ENCODE measurements at regions not wholly inside any gene's neighbourhood (a gene's known extent, or its start where the extent isn't known, plus 50 kb on each side); places are given as distances from the start of the nearest gene placed in this dataset.
"Not testable (repeated sequence)": the region's sequence is repeated elsewhere in the genome, so short reads cannot be mapped to it uniquely, and the experiment has no call there.

GRCh38 chr7:32762925-32763293 lies 128.7 kb downstream of the KBTBD2 start:
- DNase-seq (ENCODE audit: low read depth, low spot score): no peak

- DNase-seq (ENCODE audit: low read depth, low spot score): not testable (repeated sequence)
These were observed 129.2 kb downstream of the KBTBD2 start for GRCh38 chr7:32762206-32762924.

- DNase-seq (ENCODE audit: low read depth, low spot score): no peak
These were observed 129.9 kb downstream of the KBTBD2 start for GRCh38 chr7:32761451-32762205.

- not testable (repeated sequence) for DNase-seq (ENCODE audit: low read depth, low spot score)
These were observed 130.8 kb downstream of the KBTBD2 start for GRCh38 chr7:32760755-32761154.

GRCh38 chr7:32759859-32760258 lies 131.7 kb downstream of the KBTBD2 start:
- not testable (repeated sequence) for DNase-seq (ENCODE audit: low read depth, low spot score)

GRCh38 chr7:32753872-32754271 lies 137.7 kb downstream of the KBTBD2 start:
- DNase-seq (ENCODE audit: low read depth, low spot score): not testable (repeated sequence)

- not testable (repeated sequence) for DNase-seq (ENCODE audit: low read depth, low spot score)
These were observed 143.2 kb downstream of the KBTBD2 start for GRCh38 chr7:32748337-32748736.

GRCh38 chr7:32747443-32748148 lies 144.0 kb downstream of the KBTBD2 start:
- not testable (repeated sequence) for DNase-seq (ENCODE audit: low read depth, low spot score)

- not testable (repeated sequence) for DNase-seq (ENCODE audit: low read depth, low spot score)
These were observed 149.6 kb downstream of the KBTBD2 start for GRCh38 chr7:32741853-32742476.

GRCh38 chr7:32739749-32740148 lies 151.8 kb downstream of the KBTBD2 start:
- DNase-seq (ENCODE audit: low read depth, low spot score): not testable (repeated sequence)

- DNase-seq (ENCODE audit: low read depth, low spot score): not testable (repeated sequence)
These were observed 153.2 kb downstream of the KBTBD2 start for GRCh38 chr7:32738390-32738789.

- DNase-seq (ENCODE audit: low read depth, low spot score): not testable (repeated sequence)
These were observed 158.8 kb downstream of the KBTBD2 start for GRCh38 chr7:32732767-32733166.

- DNase-seq (ENCODE audit: low read depth, low spot score): not testable (repeated sequence)
These were observed 162.3 kb downstream of the KBTBD2 start for GRCh38 chr7:32729335-32729675.

- peak; percentile 12 for DNase-seq (ENCODE audit: low read depth, low spot score)
These were observed 162.9 kb downstream of the KBTBD2 start for GRCh38 chr7:32728412-32729334.

GRCh38 chr7:32727483-32728411 lies 163.8 kb downstream of the KBTBD2 start:
- peak; percentile 8 for DNase-seq (ENCODE audit: low read depth, low spot score)

- DNase-seq (ENCODE audit: low read depth, low spot score): not testable (repeated sequence)
These were observed 168.7 kb downstream of the KBTBD2 start for GRCh38 chr7:32722837-32723236.

- DNase-seq (ENCODE audit: low read depth, low spot score): no peak
These were observed 197.4 kb downstream of the KBTBD2 start for GRCh38 chr7:32694182-32694581.

GRCh38 chr7:32691965-32692815 lies 196.9 kb downstream of the AVL9 start:
- not testable (repeated sequence) for DNase-seq (ENCODE audit: low read depth, low spot score)

GRCh38 chr7:32688092-32688491 lies 192.8 kb downstream of the AVL9 start:
- DNase-seq (ENCODE audit: low read depth, low spot score): not testable (repeated sequence)
